MM.1S (cell line): ENCODE measurements at regions not wholly inside any gene's neighbourhood (a gene's known extent, or its start where the extent isn't known, plus 50 kb on each side); places are given as distances from the start of the nearest gene placed in this dataset.

Experiments
- CTCF ChIP-seq: fragments of 300-600 bp; sonication (generic); IDR thresholded peaks from 2 replicates; pipeline ENCODE4 v1.5.1; 2016; ENCODE audit warnings: antibody characterized with exemption, low read length, mixed read lengths
- EZH2 ChIP-seq: fragments of 300-600 bp; sonication (generic); optimal IDR thresholded peaks from 2 replicates; pipeline ENCODE3; 2017; ENCODE audit warnings: low read depth, mild to moderate bottlenecking, antibody characterized with exemption, low read length, mixed read lengths
- EZH2phosphoT487 ChIP-seq: fragments of 300-600 bp; sonication (generic); IDR thresholded peaks from 2 replicates; pipeline ENCODE4 v1.6.1; 2018; ENCODE audit warnings: antibody characterized with exemption, low read length

DNA sequence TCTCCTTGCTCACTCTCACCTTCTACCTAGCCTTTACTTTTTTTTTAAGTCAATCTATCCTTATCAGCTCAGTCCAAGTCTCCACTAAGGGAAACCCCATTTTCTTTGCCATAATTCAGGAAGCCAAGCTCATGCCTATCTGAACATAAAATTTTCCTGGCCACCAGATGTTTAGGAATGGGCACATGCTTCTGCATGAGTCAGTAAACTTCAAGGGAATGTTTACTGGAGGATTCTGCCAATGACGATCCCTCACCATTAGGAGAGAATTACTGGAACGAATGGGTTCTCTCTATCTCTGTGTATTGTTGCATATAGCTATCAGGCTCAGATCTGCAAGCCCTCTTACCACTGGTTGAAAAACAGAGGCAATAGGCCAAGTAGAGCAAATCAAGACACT, 731.7 kb upstream of the ZNF804A start:
- no peak for TF ChIP-seq CTCF
- no peak for TF ChIP-seq EZH2phosphoT487
- no peak for TF ChIP-seq EZH2
